HTR-8/SVneo (cell line): ENCODE measurements at regions not wholly inside any gene's neighbourhood (a gene's known extent, or its start where the extent isn't known, plus 50 kb on each side); places are given as distances from the start of the nearest gene placed in this dataset.
"Not testable (repeated sequence)": the region's sequence is repeated elsewhere in the genome, so short reads cannot be mapped to it uniquely, and the experiment has no call there.

Source experiments
- DNase-seq: peaks from one replicate; pipeline ENCODE4 v3.0.0; 2011; ENCODE audit warnings: low spot score, mixed read lengths; ENCODE audit not compliant: insufficient read length
- FAIRE-seq: peaks from 2 replicates; lab custom pipeline; 2011; peaks lifted over from hg19 to GRCh38; lab: Jason Lieb, UNC

GRCh38 chr13:87961546-87961945, 290.4 kb downstream of the SLITRK5 start:
- FAIRE-seq (no peak), DNase-seq (no peak)

GRCh38 chr13:87972568-87972967, 301.4 kb downstream of the SLITRK5 start:
- DNase-seq (no peak), FAIRE-seq (no peak)

GRCh38 chr13:87975035-87975434, 303.9 kb downstream of the SLITRK5 start:
- FAIRE-seq = no peak
- no peak for DNase-seq

GRCh38 chr13:87976650-87977049, 305.5 kb downstream of the SLITRK5 start:
- not testable (repeated sequence) for FAIRE-seq, DNase-seq

GRCh38 chr13:87981416-87981815, 310.2 kb downstream of the SLITRK5 start:
- no peak for FAIRE-seq

GRCh38 chr13:87982400-87982799, 311.2 kb downstream of the SLITRK5 start:
- DNase-seq = no peak
- FAIRE-seq = no peak

More at GRCh38 chr13:87981416-87981815, 310.2 kb downstream of the SLITRK5 start:
- no peak for DNase-seq

GRCh38 chr13:87986639-87987250, 315.6 kb downstream of the SLITRK5 start:
- FAIRE-seq (no peak), DNase-seq (no peak)

GRCh38 chr13:87998081-87998480, 326.9 kb downstream of the SLITRK5 start:
- FAIRE-seq (no peak), DNase-seq (no peak)

- DNase-seq = no peak
- FAIRE-seq = no peak
Measured at GRCh38 chr13:87999240-87999700, 328.1 kb downstream of the SLITRK5 start.

- DNase-seq = no peak
Measured at GRCh38 chr13:87999788-88000187, 328.6 kb downstream of the SLITRK5 start.

GRCh38 chr13:88000239-88000638, 329.1 kb downstream of the SLITRK5 start:
- no peak for DNase-seq
- no peak for FAIRE-seq

More at GRCh38 chr13:87999788-88000187, 328.6 kb downstream of the SLITRK5 start:
- no peak for FAIRE-seq

GRCh38 chr13:88000787-88001186, 329.6 kb downstream of the SLITRK5 start:
- FAIRE-seq (no peak), DNase-seq (no peak)

GRCh38 chr13:88005188-88005587, 334.0 kb downstream of the SLITRK5 start:
- FAIRE-seq (no peak), DNase-seq (no peak)

- FAIRE-seq = no peak
- DNase-seq = no peak
Measured at GRCh38 chr13:88014527-88014926, 343.4 kb downstream of the SLITRK5 start.

GRCh38 chr13:88022431-88023208, 351.4 kb downstream of the SLITRK5 start:
- no peak for FAIRE-seq

GRCh38 chr13:88026241-88026640, 355.1 kb downstream of the SLITRK5 start:
- DNase-seq (no peak), FAIRE-seq (no peak)

More at GRCh38 chr13:88022431-88023208, 351.4 kb downstream of the SLITRK5 start:
- DNase-seq = no peak

- FAIRE-seq = no peak
- no peak for DNase-seq
Measured at GRCh38 chr13:88031980-88032559, 360.9 kb downstream of the SLITRK5 start.

GRCh38 chr13:88036205-88036604, 365.0 kb downstream of the SLITRK5 start:
- DNase-seq, FAIRE-seq: not testable (repeated sequence)

- DNase-seq (no peak), FAIRE-seq (no peak)
Measured at GRCh38 chr13:88042489-88042888, 371.3 kb downstream of the SLITRK5 start.

GRCh38 chr13:88051746-88052482, 380.7 kb downstream of the SLITRK5 start:
- FAIRE-seq = no peak
- no peak for DNase-seq
